ENCODE measurements at regions not wholly inside any gene's neighbourhood (a gene's known extent, or its start where the extent isn't known, plus 50 kb on each side); places are given as distances from the start of the nearest gene placed in this dataset.

GRCh38 chr2:157194844-157195243, 62.7 kb upstream of the GALNT5 start:
- no peaks in the 10 kb centered on the region for H3K9me3 ChIP-seq (ENCODE audit: low read length)
- H3K9me2 ChIP-seq (ENCODE audit: insufficient read depth, low read length), result no peaks in the 10 kb centered on the region
- no peaks in the 10 kb centered on the region for H3F3A ChIP-seq (ENCODE audit: insufficient read depth, low read length, poor library complexity, severe bottlenecking)
- no peaks in the 10 kb centered on the region for H4K20me1 ChIP-seq (ENCODE audit: insufficient read depth)
- H3K79me2 ChIP-seq (replicated peaks; ENCODE audit: insufficient read depth, low read length), result no peaks in the 10 kb centered on the region
- H3K9ac ChIP-seq (ENCODE audit: low read length), result no peak overlapping the region
- H3K36me3 ChIP-seq (ENCODE audit: insufficient read depth, low read length), result no peaks in the 10 kb centered on the region
- no peak overlapping the region for H2AFZ ChIP-seq (ENCODE audit: low read depth, low read length)
- no peak for TF ChIP-seq RAD21 (conservative IDR thresholded peaks at IDR 0.05)
- TF ChIP-seq, protein P1, sequence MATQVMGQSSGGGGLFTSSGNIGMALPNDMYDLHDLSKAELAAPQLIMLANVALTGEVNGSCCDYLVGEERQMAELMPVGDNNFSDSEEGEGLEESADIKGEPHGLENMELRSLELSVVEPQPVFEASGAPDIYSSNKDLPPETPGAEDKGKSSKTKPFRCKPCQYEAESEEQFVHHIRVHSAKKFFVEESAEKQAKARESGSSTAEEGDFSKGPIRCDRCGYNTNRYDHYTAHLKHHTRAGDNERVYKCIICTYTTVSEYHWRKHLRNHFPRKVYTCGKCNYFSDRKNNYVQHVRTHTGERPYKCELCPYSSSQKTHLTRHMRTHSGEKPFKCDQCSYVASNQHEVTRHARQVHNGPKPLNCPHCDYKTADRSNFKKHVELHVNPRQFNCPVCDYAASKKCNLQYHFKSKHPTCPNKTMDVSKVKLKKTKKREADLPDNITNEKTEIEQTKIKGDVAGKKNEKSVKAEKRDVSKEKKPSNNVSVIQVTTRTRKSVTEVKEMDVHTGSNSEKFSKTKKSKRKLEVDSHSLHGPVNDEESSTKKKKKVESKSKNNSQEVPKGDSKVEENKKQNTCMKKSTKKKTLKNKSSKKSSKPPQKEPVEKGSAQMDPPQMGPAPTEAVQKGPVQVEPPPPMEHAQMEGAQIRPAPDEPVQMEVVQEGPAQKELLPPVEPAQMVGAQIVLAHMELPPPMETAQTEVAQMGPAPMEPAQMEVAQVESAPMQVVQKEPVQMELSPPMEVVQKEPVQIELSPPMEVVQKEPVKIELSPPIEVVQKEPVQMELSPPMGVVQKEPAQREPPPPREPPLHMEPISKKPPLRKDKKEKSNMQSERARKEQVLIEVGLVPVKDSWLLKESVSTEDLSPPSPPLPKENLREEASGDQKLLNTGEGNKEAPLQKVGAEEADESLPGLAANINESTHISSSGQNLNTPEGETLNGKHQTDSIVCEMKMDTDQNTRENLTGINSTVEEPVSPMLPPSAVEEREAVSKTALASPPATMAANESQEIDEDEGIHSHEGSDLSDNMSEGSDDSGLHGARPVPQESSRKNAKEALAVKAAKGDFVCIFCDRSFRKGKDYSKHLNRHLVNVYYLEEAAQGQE (IDR thresholded peaks at IDR 0.05; ENCODE audit: borderline replicate concordance), result no peak
- TF ChIP-seq EZH2 (IDR thresholded peaks at IDR 0.05; ENCODE audit: borderline replicate concordance, insufficient read depth, low read length, poor library complexity, severe bottlenecking), result no peak
- no peak for TF ChIP-seq TAF1 (IDR thresholded peaks at IDR 0.05; ENCODE audit: low read depth)
- no peak for TF ChIP-seq POLR2AphosphoS5 (IDR thresholded peaks at IDR 0.05)
- H3K27me3 ChIP-seq (ENCODE audit: insufficient read depth, low read depth, low read length), result no peaks in the 10 kb centered on the region
- no peak overlapping the region for H3K4me2 ChIP-seq (ENCODE audit: low read length)
- no peak overlapping the region for H3K4me3 ChIP-seq (ENCODE audit: low read length)
- H3K27ac ChIP-seq (ENCODE audit: low read length), result no peak overlapping the region

DNA sequence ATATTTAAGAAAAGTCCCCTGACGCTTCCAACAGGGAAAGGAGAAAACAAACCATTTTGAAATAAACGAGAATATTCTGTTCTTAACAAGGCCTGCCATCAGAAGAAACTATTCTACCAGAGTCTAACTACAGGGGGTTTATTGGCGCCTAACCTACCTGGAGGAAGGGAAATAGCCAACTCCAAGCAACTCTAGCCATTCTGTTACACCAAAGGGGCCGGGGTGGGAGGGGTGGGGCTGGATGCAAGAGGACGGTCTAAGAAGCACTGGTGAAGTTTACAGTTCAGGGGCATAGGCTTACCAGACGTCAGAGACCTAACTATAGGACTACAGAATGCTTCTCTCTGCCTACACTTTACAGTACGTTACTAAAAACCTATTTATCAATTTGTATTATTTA, 60.5 kb upstream of the GALNT5 start:
- Histone ChIP-seq H3K27ac (ENCODE audit: low read length) (no peak overlapping the region), H3K9me3 (ENCODE audit: low read length) (no peaks in the 10 kb centered on the region), H2AFZ (ENCODE audit: low read depth, low read length) (no peak overlapping the region), H3K9ac (ENCODE audit: low read length) (no peak overlapping the region), H3K4me2 (ENCODE audit: low read length) (no peak overlapping the region), H3K9me2 (ENCODE audit: insufficient read depth, low read length) (no peaks in the 10 kb centered on the region), H4K20me1 (ENCODE audit: insufficient read depth) (no peaks in the 10 kb centered on the region), H3K36me3 (ENCODE audit: insufficient read depth, low read length) (no peaks in the 10 kb centered on the region), H3K4me3 (ENCODE audit: low read length) (no peak overlapping the region), H3K79me2 (replicated peaks; ENCODE audit: insufficient read depth, low read length) (no peaks in the 10 kb centered on the region), H3F3A (ENCODE audit: insufficient read depth, low read length, poor library complexity, severe bottlenecking) (no peaks in the 10 kb centered on the region), H3K27me3 (ENCODE audit: insufficient read depth, low read depth, low read length) (no peaks in the 10 kb centered on the region)
- TF ChIP-seq CTCF (IDR thresholded peaks at IDR 0.05; ENCODE audit: poor library complexity, severe bottlenecking) (no peak), EP300 (conservative IDR thresholded peaks at IDR 0.05; ENCODE audit: poor library complexity, severe bottlenecking) (no peak), TAF1 (IDR thresholded peaks at IDR 0.05; ENCODE audit: low read depth) (no peak), POLR2AphosphoS5 (IDR thresholded peaks at IDR 0.05) (no peak), EZH2 (IDR thresholded peaks at IDR 0.05; ENCODE audit: borderline replicate concordance, insufficient read depth, low read length, poor library complexity, severe bottlenecking) (no peak)
- TF ChIP-seq, protein P1 (IDR thresholded peaks at IDR 0.05; ENCODE audit: borderline replicate concordance), result no peak
